HAP-1 (cell line): ENCODE measurements at regions not wholly inside any gene's neighbourhood (a gene's known extent, or its start where the extent isn't known, plus 50 kb on each side); places are given as distances from the start of the nearest gene placed in this dataset.
"Not testable (repeated sequence)": the region's sequence is repeated elsewhere in the genome, so short reads cannot be mapped to it uniquely, and the experiment has no call there.

Experiments
- DNase-seq, 2 experiments: peaks; one replicate each; pipeline ENCODE4 v3.0.0-alpha.2; 2016 to 2020; ENCODE audit warnings: low spot score in 2 of 2
- H3K27me3 ChIP-seq: fragments of 250-450 bp; sonication (Bioruptor Pico); 2 replicates; pipeline ENCODE4 v1.5.1; 2020; ENCODE audit warnings: low read depth, mild to moderate bottlenecking, moderate library complexity
- H3K36me3 ChIP-seq: fragments of 250-450 bp; sonication (Bioruptor Pico); replicated peaks from 2 replicates; pipeline ENCODE4 v1.5.1; 2020; ENCODE audit warnings: mild to moderate bottlenecking
- H3K4me1 ChIP-seq: fragments of 250-450 bp; sonication (Bioruptor Pico); 2 replicates; pipeline ENCODE4 v1.5.1; 2020; ENCODE audit warnings: mild to moderate bottlenecking
- H3K4me3 ChIP-seq: fragments of 250-450 bp; sonication (Bioruptor Pico); 2 replicates; pipeline ENCODE4 v1.5.1; 2020; ENCODE audit warnings: mild to moderate bottlenecking, moderate library complexity
- H3K9me3 ChIP-seq: fragments of 250-450 bp; sonication (Bioruptor Pico); 2 replicates; pipeline ENCODE4 v1.5.1; 2020; ENCODE audit warnings: mild to moderate bottlenecking, moderate library complexity
- in situ Hi-C: fragments of 300-500 bp; cut with MboI; formaldehyde crosslinking; loops from 3 replicates; pipeline ENCODE4 v1.14.3; 2020; ENCODE audit warnings: low sequenced_read_pairs, inconsistent platforms, mixed read lengths

- Histone ChIP-seq H3K36me3 (no peaks in the 10 kb centered on the region), H3K4me1 (no peaks in the 10 kb centered on the region), H3K27me3 (no peaks in the 10 kb centered on the region), H3K4me3 (no peak overlapping the region), H3K9me3 (no peaks in the 10 kb centered on the region)
- in situ Hi-C loops = no loop called here
- DNase-seq = no peak
Observed at GRCh38 chr2:118380915-118381653, 292.8 kb downstream of the INSIG2 start.

DNA sequence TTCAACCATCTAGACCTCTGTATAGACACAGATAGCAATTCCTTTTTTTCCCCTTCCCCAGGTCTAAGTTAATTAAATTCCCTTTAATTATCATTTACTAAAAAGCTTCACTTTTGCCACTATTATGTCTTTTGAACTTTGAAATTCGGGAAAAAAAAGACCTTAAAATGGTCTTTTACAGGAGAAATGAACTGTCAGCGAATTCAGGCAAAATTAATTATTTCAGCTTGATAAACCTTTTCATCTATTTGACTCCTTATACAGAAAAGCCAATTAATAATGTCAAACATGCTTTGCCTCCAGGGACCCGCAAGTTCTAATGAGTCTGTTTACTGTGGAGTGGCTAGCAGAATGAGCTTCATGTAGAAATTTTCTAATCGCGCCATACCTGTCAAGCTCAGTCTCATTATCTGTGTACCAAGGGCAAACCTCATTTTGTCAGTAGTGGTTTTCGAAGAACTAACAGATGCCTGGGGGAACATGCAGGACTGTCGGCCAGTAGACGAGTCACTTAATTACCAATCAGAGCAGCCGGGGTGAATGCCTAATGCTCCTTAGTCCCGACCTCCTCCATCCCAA is 287.7 kb downstream of the INSIG2 start:
- in situ Hi-C loops = no loop called here
- H3K9me3 ChIP-seq = no peaks in the 10 kb centered on the region
- no peaks in the 10 kb centered on the region; the same call in 1 of the 2 replicates for H3K4me1 ChIP-seq
- no peak for DNase-seq
- H3K4me3 ChIP-seq = no peak overlapping the region
- no peaks in the 10 kb centered on the region for H3K27me3 ChIP-seq
- H3K36me3 ChIP-seq = no peaks in the 10 kb centered on the region

GRCh38 chr2:118374974-118375755 is 286.9 kb downstream of the INSIG2 start:
- H3K4me3 ChIP-seq = no peak overlapping the region
- DNase-seq = no peak
- no peaks in the 10 kb centered on the region for H3K9me3 ChIP-seq
- H3K4me1 ChIP-seq = no peaks in the 10 kb centered on the region; the same call in 1 of the 2 replicates
- no peaks in the 10 kb centered on the region for H3K27me3 ChIP-seq
- in situ Hi-C loops = no loop called here
- H3K36me3 ChIP-seq = no peaks in the 10 kb centered on the region

DNA sequence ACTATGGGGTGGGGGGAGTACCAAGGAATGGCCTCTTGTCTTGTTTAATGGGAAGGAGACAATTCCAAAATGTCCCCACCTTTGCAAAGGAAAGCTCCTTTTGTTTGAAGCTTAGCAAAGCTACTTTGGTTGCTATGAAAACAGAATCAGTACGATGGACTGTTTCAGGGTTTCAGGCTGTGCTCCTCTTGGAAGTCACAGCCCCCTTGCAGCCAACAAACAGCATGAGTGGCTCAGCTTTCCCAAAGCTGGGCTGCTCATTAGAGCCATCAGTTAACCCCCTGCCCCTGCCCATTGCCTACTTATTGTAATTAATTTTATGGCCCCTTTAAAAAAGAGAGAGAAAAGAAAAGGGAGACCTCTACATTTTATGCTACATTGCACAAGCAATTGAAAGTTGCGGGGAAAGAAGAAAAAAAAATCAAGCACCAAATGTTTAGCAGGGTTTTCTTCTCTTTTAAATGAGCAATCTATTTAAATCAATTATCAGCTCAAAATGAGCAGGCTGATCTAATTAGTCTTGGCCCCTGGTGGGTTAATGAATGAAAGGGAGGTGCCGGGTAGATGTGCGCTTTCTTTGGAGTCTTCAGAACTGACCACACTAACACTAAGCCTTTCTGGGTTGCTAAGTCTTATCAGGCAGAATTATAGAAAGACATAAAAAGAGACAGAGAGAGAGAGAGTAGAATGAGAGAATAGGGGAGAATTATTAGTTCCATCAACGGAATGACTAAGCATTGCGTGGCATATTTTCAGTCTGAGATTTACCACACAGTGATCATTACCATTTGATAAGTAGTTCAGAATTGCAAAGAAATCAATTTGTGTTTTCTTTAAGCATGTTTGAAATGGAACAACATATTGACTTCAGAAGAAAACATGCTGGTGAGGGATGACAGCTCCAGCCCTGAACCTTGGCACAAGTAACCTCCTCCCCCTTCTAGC is 284.9 kb downstream of the INSIG2 start:
- Histone ChIP-seq H3K9me3 (no peaks in the 10 kb centered on the region), H3K4me3 (no peak overlapping the region), H3K27me3 (no peaks in the 10 kb centered on the region), H3K4me1 (no peaks in the 10 kb centered on the region; the same call in 1 of the 2 replicates), H3K36me3 (no peaks in the 10 kb centered on the region)
- in situ Hi-C loops = no loop called here
- no peak for DNase-seq

GRCh38 chr2:118371515-118371914 is 283.2 kb downstream of the INSIG2 start:
- Histone ChIP-seq H3K9me3 (no peaks in the 10 kb centered on the region), H3K36me3 (no peaks in the 10 kb centered on the region), H3K4me3 (no peak overlapping the region), H3K27me3 (no peaks in the 10 kb centered on the region), H3K4me1 (no peaks in the 10 kb centered on the region; the same call in 1 of the 2 replicates)
- peak; percentile 5 to 49 for DNase-seq
- in situ Hi-C loops = no loop called here

- H3K36me3 ChIP-seq, H3K4me1 ChIP-seq, H3K27me3 ChIP-seq, H3K4me3 ChIP-seq, in situ Hi-C loops, DNase-seq, H3K9me3 ChIP-seq: not testable (repeated sequence)
Observed at GRCh38 chr2:118369521-118369920, 281.2 kb downstream of the INSIG2 start.

DNA sequence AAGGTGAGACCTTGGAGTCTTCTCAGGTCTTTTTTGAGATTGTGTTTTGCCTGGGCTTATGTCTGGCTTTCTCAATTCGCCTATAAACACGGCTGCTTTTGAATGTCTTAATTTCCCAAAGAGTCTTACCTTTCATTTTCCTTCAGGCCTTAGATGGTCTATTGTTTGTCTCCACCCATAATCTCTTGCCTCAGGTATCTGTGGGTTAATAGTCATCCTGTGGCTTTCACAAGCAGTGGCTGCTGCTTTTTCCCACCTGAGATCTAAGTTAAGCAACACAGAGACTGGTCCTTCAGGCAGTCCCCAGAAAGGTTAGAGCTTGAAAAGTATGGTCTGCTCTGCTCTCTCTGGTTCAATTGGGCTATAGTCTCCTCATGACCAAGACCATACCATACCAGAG is 275.3 kb downstream of the INSIG2 start:
- in situ Hi-C loops = no loop called here
- H3K36me3 ChIP-seq = no peaks in the 10 kb centered on the region

DNA sequence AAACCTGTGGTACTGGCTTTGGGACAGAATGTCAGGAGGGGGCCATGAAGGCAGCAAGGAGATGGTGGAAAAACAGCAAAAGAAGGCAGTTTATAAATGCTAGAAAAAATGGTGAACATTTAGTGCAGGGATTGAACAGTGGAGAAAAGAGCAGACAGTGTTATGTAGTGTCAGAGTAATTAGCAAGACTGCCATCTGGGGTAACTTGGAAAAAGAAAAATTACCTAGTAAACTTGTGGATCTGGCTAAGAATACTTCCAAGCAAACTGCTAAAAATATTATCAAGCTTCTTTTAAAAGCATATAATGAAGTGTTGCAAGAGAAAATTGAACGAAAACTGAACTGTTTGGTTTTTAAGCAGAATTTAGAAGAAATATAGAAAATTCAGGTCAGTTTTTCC is 267.8 kb downstream of the INSIG2 start:
- no peak for DNase-seq
- Histone ChIP-seq H3K9me3 (no peaks in the 10 kb centered on the region), H3K4me1 (no peaks in the 10 kb centered on the region), H3K4me3 (no peak overlapping the region), H3K36me3 (no peaks in the 10 kb centered on the region), H3K27me3 (no peaks in the 10 kb centered on the region)
- in situ Hi-C loops = no loop called here

More for the DNA sequence above, 275.3 kb downstream of the INSIG2 start:
- Histone ChIP-seq H3K4me3 (no peak overlapping the region), H3K4me1 (no peaks in the 10 kb centered on the region), H3K9me3 (no peaks in the 10 kb centered on the region), H3K27me3 (no peaks in the 10 kb centered on the region)
- no peak for DNase-seq

GRCh38 chr2:118351796-118352195 is 263.5 kb downstream of the INSIG2 start:
- Histone ChIP-seq H3K36me3 (no peaks in the 10 kb centered on the region), H3K4me1 (no peaks in the 10 kb centered on the region), H3K9me3 (no peaks in the 10 kb centered on the region), H3K4me3 (no peak overlapping the region), H3K27me3 (no peaks in the 10 kb centered on the region)
- no peak for DNase-seq
- in situ Hi-C loops = no loop called here

- no peaks in the 10 kb centered on the region for H3K27me3 ChIP-seq
- in situ Hi-C loops = no loop called here
- H3K9me3 ChIP-seq = no peaks in the 10 kb centered on the region
- no peak for DNase-seq
- H3K4me1 ChIP-seq = no peaks in the 10 kb centered on the region
- no peaks in the 10 kb centered on the region for H3K36me3 ChIP-seq
- no peak overlapping the region for H3K4me3 ChIP-seq
Observed at GRCh38 chr2:118350621-118351020, 262.4 kb downstream of the INSIG2 start.

DNA sequence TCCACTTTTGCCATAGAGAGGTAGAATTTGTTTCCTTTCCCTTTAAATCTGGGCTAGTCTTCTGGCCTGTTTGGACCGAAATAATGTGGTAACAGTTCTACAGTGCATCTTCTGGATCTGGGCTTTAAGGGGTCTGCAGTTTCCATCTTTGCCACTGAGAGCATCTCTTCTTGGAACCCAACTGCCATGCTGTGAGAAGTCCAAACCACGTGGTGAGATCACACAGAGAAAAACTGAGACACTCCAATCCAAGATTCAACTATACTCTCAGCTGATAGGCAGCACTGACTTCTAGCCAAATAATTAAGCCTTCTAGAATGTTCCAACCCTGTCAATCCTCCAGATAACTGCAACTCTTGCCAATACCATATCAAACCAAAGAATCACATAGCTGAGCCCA is 261.1 kb downstream of the INSIG2 start:
- Histone ChIP-seq H3K4me1 (no peaks in the 10 kb centered on the region), H3K4me3 (no peak overlapping the region), H3K36me3 (no peaks in the 10 kb centered on the region), H3K9me3 (no peaks in the 10 kb centered on the region), H3K27me3 (no peaks in the 10 kb centered on the region)
- in situ Hi-C loops = no loop called here
- DNase-seq = no peak

- Histone ChIP-seq H3K4me1 (no peaks in the 10 kb centered on the region), H3K4me3 (no peak overlapping the region), H3K36me3 (no peaks in the 10 kb centered on the region), H3K27me3 (no peaks in the 10 kb centered on the region), H3K9me3 (no peaks in the 10 kb centered on the region)
- no peak for DNase-seq
- in situ Hi-C loops = no loop called here
Observed at GRCh38 chr2:118348380-118349034, 260.2 kb downstream of the INSIG2 start.

DNA sequence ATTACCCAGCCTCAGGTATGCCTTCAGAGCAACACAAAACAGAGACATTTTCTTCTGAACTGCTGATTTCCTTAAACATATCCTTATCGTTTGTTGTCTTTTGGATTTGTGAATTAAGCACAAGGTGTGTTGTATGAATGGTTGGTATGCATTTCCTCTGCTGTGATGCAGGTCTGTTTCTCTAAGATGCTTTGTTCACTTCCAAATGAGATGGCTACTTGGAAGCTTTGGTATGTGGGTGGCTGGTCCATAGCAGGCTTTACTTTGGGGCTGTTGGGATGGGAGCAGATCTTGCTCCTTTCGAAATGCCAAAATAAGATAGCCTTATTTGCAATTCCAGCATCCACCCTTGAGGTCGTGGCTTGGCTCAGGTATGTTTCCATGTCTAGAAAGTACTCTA is 257.2 kb downstream of the INSIG2 start:
- H3K27me3 ChIP-seq = no peaks in the 10 kb centered on the region
- H3K4me1 ChIP-seq = no peaks in the 10 kb centered on the region
- no peaks in the 10 kb centered on the region for H3K36me3 ChIP-seq
- no peak for DNase-seq
- in situ Hi-C loops = no loop called here
- no peaks in the 10 kb centered on the region for H3K9me3 ChIP-seq
- no peak overlapping the region for H3K4me3 ChIP-seq
